ENCODE measurements at regions not wholly inside any gene's neighbourhood (a gene's known extent, or its start where the extent isn't known, plus 50 kb on each side); places are given as distances from the start of the nearest gene placed in this dataset.

GRCh38 chr14:101064121-101064661, 160.7 kb upstream of the RTL1 start:
- no peak for DNase-seq (ENCODE audit: low read depth, low spot score)
- ATAC-seq, result peak; percentile 47; the same call in 1 of the 2 replicates
- H3K36me3 ChIP-seq (ENCODE audit: control insufficient read depth in 1 of 2, insufficient read depth in 2 of 2, low read length in 2 of 2), result no peaks in the 10 kb centered on the region
- no TSS peak for BruUV-seq (replicated peaks)
- H3K9ac ChIP-seq (ENCODE audit: low read length), result no peak overlapping the region
- no peaks in the 10 kb centered on the region for H3K4me1 ChIP-seq (ENCODE audit: control insufficient read depth in 1 of 2, insufficient read depth in 2 of 2, low read length in 2 of 2)
- H3K4me3 ChIP-seq (replicated peaks in 1 of 2; ENCODE audit: low read depth in 1 of 2, low read length in 2 of 2), result no peak overlapping the region
- H3K9me3 ChIP-seq (ENCODE audit: control insufficient read depth in 1 of 2, insufficient read depth in 1 of 2, low read depth in 1 of 2, low read length in 2 of 2), result no peaks in the 10 kb centered on the region
- H3K27me3 ChIP-seq (ENCODE audit: insufficient read depth, low read length), result no peaks in the 10 kb centered on the region
- H3K79me2 ChIP-seq (ENCODE audit: insufficient read depth, low read length), result no peaks in the 10 kb centered on the region
- no peak overlapping the region for H3K27ac ChIP-seq (ENCODE audit: low read depth, low read length)
- ChIA-PET CTCF (no interaction called here), POLR2A (interaction anchor here (1.0 kb wide), 1 partner anchor 371 kb away, joined by 3 read pairs; no protein-coding TSS in a partner anchor), RAD21 (ENCODE audit: low non-redundant PET in 1 of 2, low total read pairs in 2 of 2, uncharacterized antibody in 2 of 2, unreplicated experiment in 2 of 2) (no interaction called here)
- no peaks in the 10 kb centered on the region for H4K20me1 ChIP-seq (ENCODE audit: insufficient read depth)
- no peak for TF ChIP-seq EZH2 (IDR thresholded peaks at IDR 0.05)
- no peak for TF ChIP-seq TCF7L2 (IDR thresholded peaks at IDR 0.05; ENCODE audit: borderline replicate concordance, extremely low read depth, insufficient read depth, insufficient read length)
- TF ChIP-seq FOSL1 (IDR thresholded peaks at IDR 0.05; ENCODE audit: low read depth), result no peak
- TF ChIP-seq RAD21 (IDR thresholded peaks at IDR 0.05; ENCODE audit: low read depth), result peak; percentile 46; the same call in 1 of the 2 replicates
- TF ChIP-seq CTCF (IDR thresholded peaks at IDR 0.05 in 2 of 3, conservative IDR thresholded peaks at IDR 0.05 in 1 of 3; ENCODE audit: borderline replicate concordance in 1 of 3, insufficient read depth in 1 of 3, low read depth in 2 of 3, low read length in 2 of 3), result peak in 1 of 3 experiments; percentile 6; a peak in 2 of 6 replicates
- TF ChIP-seq YY1 (IDR thresholded peaks at IDR 0.05; ENCODE audit: extremely low read depth, insufficient replicate concordance, low read depth, low read length), result no peak
- TF ChIP-seq ZNF274 (IDR thresholded peaks at IDR 0.05; ENCODE audit: low read depth, low read length), result no peak
- TF ChIP-seq ZFX (IDR thresholded peaks at IDR 0.05), result no peak
- TF ChIP-seq EZH2phosphoT487 (IDR thresholded peaks at IDR 0.05; ENCODE audit: borderline replicate concordance), result no peak
- no peak for TF ChIP-seq MAX (IDR thresholded peaks at IDR 0.05)
- TF ChIP-seq SIN3A (IDR thresholded peaks at IDR 0.05; ENCODE audit: low read depth), result no peak
- TF ChIP-seq CEBPB (IDR thresholded peaks at IDR 0.05; ENCODE audit: low read depth), result no peak
- no peak for TF ChIP-seq POLR2AphosphoS5 (IDR thresholded peaks at IDR 0.05; ENCODE audit: low read depth, low read length)
- intact Hi-C loops (cut with micrococcal nuclease), result no loop called here
- H2AFZ ChIP-seq (ENCODE audit: low read depth, low read length, poor library complexity, severe bottlenecking), result no peak overlapping the region
- H3K4me2 ChIP-seq (ENCODE audit: low read length), result no peak overlapping the region
- no peaks in the 10 kb centered on the region for H3K9me2 ChIP-seq (ENCODE audit: insufficient read depth)
